GM18909 (cell line): ENCODE measurements at regions not wholly inside any gene's neighbourhood (a gene's known extent, or its start where the extent isn't known, plus 50 kb on each side); places are given as distances from the start of the nearest gene placed in this dataset.

Source experiments
- ATAC-seq: cut with Tn5 transposase; IDR thresholded peaks from one replicate; pipeline ENCODE4 v1.9.1; 2021; ENCODE audit warnings: mild to moderate bottlenecking; ENCODE audit not compliant: unreplicated experiment, poor library complexity

DNA sequence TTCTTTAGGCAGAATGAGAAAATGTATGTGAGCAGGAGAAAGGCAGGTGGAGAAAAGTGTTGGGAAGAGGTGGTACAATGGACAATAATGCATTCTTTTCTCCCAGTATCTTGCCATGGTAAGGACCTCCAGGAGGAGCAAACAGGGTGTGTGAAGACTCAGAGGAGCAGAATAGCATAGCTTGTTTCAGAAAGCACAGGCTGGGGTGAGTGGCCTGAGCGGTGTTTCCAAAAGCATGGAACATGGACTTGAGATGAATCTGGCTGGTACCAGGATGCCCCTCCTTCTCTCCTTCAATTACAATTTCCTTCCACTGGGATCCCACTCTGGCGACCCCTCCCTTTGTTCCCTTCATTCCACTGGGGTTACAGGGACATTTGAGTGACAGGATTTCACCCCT, 123.4 kb upstream of the TNR start:
- no peak for ATAC-seq

DNA sequence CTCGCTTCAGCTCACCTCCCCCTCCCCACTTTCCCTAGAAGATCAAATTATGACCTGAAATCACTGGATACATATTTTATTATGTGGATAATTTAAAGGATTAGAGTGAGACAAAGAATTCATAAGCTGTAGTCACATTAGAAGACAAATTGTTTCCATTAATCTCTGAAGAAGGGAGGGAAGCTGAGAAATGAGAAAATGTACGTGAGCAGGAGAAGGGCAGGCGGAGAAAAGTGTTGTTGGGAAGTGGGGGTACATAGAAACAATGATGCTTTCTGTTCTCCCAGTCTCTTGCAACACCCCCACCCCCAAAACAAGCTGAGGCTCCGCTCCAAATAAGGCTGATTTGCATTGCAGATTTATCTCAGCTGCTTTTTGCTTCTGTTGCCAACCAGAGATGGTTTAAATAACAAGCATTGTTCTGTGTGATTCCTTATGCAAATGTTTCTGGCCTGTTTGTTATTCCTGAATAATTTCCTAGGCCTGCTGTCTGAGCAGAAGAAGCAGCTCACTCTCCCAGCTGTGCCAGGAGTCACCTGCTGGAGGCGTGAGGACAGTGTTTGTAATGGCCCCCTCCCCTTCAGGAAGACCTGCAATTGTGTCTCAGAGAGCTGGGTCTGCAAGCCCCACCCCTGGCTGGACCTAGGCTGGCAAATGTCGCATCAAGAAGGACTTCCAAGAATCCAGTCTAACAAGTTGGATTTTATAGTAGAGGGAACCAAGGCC, 121.8 kb upstream of the TNR start:
- ATAC-seq = no peak

DNA sequence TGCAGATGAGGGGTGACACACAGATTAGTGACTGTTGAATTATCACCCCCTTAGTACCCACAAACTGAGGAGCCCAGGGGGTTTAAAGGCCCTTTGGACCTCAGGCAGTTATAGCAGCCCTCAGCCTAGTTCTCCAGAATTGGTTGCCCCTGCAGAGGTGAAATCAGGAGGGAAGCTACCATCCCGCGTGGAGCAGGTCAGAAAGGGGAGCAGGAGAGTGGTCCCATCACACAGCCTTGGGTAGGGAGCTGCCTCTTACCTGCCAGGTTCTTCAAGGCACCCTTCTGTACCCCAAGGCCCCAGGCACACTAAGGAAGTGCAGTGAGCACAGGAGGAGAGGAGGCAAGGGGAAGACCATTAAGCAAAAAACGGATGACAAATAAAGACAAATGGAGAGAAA, 121.2 kb upstream of the TNR start:
- no peak for ATAC-seq

DNA sequence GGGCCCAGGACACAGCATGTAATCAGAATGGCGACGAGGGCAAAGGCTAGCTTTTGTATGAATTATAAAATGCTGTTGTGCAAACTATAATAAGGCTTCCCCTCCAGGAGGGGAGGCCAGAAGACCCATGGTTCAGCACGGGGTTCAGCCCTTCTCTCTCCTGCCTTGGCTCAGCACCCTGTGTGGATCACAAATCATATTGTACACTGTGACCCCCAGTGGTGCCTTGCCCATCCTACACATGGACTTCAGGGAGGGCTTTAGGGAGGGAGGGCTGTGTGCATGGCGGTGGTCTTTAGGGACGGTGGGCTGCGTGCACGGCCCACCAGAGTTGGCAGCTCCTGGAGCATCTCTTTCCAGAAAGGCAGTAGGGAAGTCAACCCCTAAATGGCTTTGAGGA, 120.8 kb upstream of the TNR start:
- ATAC-seq = no peak

DNA sequence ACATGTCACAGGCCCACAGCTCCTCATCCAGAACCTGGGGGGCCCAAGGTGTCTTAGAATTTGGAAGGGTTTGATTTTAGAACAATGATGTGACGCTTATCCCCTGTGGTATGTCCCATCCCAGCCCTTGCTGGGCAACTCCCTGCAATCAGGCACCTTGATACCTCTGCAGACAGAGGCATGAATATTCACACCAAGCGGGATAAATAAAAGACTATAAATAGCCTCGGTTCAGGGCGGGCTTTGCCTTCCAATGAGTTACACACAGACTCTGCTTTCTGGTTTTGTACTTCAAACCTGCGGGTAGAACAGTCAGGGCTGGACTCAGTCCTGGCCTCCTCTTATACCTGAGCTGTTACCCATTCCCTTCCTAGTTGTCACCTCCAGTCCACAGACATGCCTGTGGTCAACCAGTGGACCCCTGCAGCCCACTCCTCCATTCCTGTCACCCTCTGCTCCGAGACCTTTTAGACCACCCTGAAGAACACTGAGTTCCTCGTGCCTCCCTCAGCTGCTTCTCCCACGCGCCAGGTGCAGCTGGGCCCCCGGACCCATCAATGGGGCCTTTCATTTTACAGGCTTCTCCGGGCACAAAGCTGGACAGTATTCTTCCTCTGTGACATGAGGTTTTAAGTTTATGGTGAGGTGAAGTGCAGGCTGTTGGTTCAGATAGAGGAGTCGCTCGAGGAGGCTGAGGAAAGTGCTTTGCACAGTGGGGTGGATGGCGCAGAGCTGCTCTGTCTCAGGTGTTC, 120.1 kb upstream of the TNR start:
- no peak for ATAC-seq

DNA sequence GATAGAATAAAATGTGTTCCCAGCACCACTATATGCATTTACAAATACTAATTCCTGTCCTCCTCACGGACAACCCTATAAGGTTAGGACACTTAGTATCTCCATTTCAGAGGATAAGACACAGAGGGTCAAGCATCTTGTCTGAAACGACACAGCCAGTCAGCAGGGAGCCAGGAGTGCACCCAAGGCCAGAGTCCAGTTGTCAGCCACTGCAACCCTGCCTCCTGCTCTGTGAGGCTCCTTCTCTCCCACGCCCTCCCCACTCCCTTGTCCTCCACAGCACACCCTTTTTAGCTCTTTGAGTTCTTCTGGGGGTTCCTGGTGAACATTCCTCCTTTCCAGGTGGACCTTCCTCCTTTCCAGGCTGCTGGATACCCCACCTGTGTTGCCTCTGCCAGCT, 119.0 kb upstream of the TNR start:
- ATAC-seq = no peak

DNA sequence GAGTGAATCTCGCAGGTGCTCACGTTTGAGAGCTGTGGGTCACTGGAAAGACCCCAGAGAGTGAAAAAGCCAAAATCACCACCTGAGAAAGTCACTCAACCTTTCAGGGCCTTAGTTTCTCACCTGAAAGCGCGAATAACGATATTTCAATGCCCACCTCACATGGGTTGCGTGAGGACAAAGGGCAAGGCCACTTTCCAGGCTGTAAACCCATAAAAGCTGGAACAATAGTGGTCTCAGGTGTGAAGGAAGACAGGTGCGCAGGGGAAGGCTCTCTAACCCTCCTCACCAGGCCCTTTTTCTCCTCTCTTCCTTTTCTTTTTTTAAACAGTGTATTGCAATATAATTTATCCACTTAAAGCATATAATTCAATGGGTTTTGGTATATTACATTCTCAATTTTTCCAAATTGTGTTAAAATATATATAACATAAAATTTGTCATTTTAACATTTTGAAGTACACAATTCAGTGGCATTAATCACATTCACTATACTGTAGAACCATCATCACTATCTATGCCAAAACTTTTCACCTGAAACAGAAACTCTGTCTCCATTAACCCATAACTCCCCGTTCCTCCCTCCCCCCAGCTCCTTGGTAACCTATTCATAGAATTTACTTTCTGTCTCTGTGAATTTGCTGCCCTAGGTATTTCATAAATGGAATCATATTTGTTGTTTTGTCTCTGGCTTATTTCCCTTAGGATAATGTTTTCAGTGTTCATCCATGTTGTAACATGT, 118.4 kb upstream of the TNR start:
- ATAC-seq = no peak

DNA sequence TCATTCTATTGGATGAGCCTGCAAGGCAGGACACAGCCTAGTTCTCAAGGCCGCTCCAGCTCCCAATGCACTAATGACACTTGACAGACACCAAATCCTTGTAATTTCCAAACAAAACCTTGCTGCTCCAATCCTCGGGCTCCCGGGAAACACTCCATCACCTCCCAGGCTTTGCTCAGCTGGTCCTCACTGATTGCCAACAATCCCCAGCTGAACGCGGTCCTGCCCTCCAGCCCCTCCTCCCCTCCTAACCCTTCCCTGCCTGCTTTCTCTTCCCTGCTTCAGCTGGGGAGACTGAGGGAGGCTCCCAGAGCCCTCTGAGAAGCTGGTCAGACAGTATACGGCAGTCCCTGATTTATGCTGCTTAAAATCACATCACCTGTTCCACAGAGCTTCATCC, 114.4 kb upstream of the TNR start:
- ATAC-seq = no peak

DNA sequence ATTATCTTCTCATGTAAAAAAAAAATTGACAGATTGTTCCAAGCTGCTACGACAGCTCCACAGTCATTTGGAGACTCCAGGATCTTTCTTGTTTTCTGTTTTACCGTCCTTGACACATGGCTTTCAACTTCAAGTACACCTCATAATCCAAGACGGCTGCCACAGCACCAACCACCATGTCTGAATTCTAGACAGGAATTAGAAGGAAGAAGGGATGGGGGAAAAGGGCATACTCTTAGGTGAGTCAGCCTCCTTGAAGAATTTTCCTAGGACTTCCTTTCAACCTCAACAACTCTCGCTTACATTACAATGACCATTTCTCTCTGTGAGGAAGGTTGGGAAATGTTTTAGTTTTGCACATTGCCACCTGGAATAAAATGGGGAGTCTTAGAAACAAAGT, 110.3 kb upstream of the TNR start:
- no peak for ATAC-seq

DNA sequence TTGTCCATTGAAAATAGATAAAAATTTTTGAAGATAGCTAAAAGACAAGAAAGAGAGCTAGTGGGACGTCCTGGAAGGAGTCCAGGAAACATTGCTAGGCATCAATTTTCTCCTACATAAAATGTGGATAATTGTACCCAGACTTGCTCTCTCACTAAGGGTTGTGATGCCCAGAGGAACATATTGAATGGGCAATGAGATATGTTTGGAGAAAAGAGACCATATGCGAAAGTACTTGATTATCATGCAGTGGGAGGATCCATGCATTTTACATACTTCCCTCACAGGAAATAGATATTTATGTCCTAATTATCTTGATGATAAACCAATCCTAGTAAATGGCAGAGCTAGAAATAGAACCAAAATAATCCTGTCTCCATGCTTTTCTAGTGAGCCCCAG, 108.4 kb upstream of the TNR start:
- ATAC-seq = no peak

DNA sequence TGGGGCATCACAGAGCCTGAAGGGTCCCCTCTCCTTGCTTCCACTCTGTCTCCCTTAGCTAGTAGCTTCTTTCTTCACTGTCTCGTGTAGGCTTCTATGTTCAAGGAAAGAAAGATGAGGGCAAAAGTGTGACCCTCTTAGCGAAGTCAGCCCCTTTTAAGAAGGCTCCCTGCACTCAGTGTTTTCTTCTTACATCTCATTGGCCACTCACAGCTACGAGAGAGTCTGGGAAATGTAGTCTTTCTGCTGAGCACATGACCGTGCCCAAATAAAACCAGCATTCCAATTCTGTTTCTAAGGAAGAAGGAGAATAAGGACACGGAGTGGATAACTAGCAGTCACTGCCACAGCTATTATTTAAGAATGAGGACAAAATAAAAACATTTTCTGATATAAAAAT, 104.9 kb upstream of the TNR start:
- no peak for ATAC-seq

DNA sequence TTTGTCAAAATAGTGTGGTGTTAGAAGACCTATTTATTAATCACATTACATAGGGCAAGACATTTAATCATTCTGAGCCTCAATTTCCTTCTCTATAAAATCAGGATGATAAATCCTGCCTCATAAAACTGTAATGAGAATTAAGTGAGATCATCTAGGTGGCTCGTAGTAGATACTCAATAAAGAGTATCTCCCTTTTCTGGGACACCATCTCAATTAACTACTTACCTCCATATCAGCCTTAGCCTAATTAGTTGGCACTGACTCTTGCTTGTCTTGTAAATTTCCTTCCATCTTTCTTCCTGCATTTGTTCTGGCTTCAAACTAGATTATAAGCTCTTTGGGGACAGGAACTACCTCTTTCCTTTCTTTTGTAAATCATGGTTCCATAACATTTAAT, 102.6 kb upstream of the TNR start:
- no peak for ATAC-seq

DNA sequence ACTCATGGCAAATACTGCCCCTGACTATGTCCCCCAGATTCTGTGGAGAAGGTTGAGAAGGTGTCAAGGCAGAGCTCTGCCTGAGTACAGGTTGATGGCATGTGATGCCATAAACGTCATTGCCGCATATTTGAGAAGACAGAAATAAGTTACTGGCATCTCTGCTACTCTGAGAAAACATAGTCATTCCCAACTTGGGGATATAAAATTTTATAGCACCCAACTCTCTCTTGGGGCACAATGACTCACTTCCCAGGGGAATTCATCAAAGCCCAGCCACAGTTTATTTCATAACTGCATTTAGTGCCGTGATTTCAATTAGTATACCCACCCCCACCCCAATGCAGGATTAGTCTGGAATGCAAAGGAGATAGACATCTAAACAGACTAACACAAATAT, 101.9 kb upstream of the TNR start:
- ATAC-seq = no peak

DNA sequence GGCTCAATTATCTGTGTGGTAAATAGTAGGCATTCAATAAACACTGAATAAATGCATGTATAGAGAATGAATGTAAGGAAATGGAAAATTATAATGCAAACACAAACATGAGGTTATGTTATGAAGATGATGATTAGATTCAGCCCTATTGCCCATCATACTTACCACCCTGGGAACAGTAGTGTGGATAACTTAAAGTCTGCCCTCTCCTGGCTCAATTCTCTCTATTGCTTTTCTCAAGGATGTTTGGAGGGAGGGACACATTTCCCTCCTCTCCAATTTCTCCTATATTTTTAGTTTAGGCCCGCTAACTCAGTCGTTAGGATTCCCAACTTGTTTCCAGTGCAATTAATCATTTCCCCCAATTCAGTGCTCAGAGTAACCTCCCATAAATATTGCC, 101.5 kb upstream of the TNR start:
- ATAC-seq = no peak

DNA sequence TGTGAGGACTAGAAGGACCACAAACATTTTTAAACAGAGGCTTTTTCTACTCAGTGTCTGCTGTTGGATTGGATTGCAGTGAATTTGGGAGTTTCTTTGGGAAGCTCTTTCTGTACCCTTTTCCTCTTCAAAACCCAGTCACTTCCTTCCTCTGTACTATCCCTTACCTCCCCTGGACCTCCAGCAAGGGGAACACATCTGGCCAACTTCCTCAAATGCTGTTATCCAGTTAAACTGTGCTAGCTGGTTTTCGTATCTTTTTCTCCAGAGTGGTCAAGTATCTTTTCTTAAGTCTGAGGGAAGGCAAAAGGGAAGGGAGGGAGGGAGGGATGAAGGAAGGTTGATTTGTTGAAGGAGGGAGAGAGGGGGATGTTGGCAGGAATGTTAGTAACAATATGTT, 99.2 kb upstream of the TNR start:
- no peak for ATAC-seq

DNA sequence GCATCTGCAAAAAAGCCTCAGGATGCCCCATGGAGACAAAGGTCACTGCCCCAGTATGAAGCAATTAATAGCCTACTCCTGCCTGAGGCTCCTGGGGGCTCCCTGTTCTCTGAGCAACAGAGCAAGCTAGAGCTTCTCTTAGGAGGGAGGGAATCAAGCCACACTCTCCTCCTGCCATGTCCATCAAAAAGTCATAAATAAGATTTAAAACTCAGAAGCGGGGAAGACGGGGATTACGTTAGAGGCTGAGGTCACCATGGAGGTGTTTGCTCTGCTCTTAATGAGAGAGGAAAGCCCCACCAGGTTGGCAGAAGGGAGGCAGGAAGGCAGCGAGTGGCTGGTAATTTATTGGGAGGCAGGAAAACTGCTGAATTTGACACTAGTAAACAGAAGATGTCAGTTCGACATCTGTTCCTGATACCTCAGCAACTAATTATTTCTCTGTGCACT, 98.4 kb upstream of the TNR start:
- no peak for ATAC-seq

DNA sequence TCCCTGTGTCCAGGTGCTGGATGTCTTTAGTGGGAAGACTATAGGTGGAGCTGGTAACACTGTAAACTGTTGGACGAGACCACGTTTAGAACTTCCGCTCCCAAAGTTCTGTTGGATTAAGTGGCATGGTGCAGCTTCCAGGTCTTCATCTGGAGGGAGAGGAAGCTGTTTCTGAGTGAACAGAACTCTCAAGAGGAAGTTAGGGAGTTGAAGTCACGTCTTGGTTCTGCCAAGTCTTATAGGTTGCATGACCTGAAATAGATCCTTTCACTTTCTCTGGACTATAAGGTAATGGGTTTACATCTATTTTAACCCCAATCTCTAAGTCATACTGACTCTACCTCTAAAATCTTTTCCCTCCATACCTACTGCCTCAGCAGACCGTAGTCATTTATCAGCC, 97.4 kb upstream of the TNR start:
- no peak for ATAC-seq

DNA sequence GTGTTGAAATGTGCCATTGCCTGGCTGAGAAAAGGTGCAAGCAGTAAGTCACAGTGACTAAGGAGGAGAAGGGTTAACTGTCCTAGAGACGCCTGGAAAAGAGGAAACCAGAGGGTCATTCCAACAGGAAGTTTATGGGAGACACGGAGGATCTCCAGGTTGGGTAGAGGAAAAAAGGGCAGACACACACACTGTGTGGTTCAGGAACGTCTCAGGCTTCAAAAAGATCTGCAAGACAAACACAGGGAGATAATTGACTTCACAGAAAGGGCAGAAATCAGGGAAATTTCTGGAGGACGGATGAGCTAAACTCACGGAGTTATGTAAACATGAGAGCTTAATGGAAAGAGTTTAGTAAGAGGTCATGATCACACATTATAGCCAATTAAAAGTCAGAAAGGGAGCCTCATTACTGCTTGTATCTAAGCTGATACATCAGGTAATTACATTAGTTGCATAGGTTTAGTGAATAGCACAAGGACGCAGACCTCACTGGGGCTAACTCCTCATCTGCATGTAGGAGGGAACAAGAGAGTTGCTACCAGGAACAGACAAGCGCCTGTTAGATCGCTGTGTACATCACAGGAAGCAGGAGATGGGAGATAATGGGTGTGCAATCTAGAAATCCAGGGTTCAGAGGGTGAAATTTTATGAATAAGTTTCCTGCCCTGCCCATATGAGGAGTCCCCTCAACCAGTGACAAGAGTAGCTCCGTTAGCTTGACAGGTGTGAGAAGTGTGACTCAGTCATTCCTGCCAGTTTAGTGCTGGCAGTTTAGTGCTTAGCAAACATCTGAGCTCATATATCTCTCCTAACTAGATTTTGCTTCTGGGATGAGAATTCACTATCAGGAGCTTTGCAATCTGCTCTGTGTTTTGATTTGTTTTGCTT, 96.6 kb upstream of the TNR start:
- ATAC-seq = no peak

DNA sequence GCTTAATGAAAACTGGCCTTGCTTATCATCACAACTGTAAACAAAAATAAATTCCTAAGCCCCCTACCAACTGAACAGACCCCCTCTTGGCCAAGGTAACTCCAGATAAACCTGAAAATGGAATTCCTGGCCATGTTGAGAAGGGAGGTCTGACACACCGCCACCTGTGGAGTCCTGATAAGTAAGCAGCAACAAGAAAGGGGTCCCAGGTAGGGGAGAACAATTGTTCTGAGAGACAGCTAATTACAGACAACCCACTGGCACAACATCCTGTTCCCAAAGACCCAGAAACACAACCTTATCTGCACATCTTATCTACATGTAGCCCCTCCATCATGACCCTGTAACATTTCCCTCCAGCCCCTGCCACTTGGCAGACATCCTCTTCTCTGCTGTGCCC, 91.2 kb upstream of the TNR start:
- ATAC-seq = no peak

DNA sequence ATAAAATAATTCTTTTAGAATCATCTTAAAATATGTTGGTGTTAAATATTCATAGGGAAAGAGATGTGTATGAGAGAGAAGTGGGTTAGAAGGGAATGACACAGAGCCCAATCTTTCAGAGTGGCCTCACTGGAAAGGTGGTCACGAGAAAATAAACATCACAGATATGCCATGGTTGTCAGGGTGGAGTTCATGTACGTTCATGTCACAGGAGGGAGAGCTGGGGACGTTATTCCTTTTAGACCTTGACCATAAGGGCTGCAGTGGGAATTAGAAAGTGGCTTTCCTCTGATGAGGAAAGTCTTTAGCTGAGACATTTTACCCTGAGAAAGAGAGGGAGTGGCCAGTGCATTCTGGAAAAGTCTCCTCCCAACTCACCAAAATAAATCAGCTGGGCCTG, 90.6 kb upstream of the TNR start:
- no peak for ATAC-seq
